ENCODE measurements at regions not wholly inside any gene's neighbourhood (a gene's known extent, or its start where the extent isn't known, plus 50 kb on each side); places are given as distances from the start of the nearest gene placed in this dataset.

- Mint-ChIP-seq H3K27ac (no peak overlapping the region), H3K27me3 (peaks cover 77% of the 10 kb centered on the region), H3K9me3 (ENCODE audit: insufficient read depth) (no peaks in the 10 kb centered on the region), H3K4me3 (no peak overlapping the region), H3K4me1 (peaks cover 8% of the 10 kb centered on the region)
- no peak overlapping the region for H3K4me3 ChIP-seq (ENCODE audit: control extremely low read depth in 1 of 5, extremely low read depth in 1 of 5, insufficient read depth in 1 of 5, low read depth in 2 of 5, low read length in 4 of 5)
- H3K9me3 ChIP-seq (ENCODE audit: control extremely low read depth in 1 of 3, control insufficient read depth in 2 of 3, insufficient read depth in 1 of 3, low read length in 2 of 3), result no peaks in the 10 kb centered on the region
- H3K36me3 ChIP-seq (replicated peaks in 1 of 2; ENCODE audit: control extremely low read depth in 1 of 2, control insufficient read depth in 1 of 2, extremely low read depth in 1 of 2, insufficient read depth in 2 of 2, low read length in 1 of 2), result no peaks in the 10 kb centered on the region
- POLR2A ChIA-PET, result no interaction called here
- CTCF ChIA-PET, result no interaction called here
- no peak overlapping the region for H3K27ac ChIP-seq (ENCODE audit: low read length in 2 of 2)
- H3K79me2 ChIP-seq (ENCODE audit: control insufficient read depth, insufficient read depth, low read length), result no peaks in the 10 kb centered on the region
- peaks cover 0 to 41% (median 25%) of the 10 kb centered on the region in 4 experiments for H3K27me3 ChIP-seq (replicated peaks in 1 of 4; ENCODE audit: control extremely low read depth in 1 of 4, control insufficient read depth in 3 of 4, insufficient read depth in 4 of 4, low read length in 3 of 4)
- H3K4me1 ChIP-seq (ENCODE audit: control insufficient read depth in 2 of 2, insufficient read depth in 2 of 2, low read length in 2 of 2), result peaks cover 6 to 8% of the 10 kb centered on the region in 2 donors
- DNase-seq (no peak), ATAC-seq (ENCODE audit: low read depth) (no peak)
- H3K4me2 ChIP-seq (replicated peaks; ENCODE audit: low read depth, low read length, poor library complexity, severe bottlenecking), result no peak overlapping the region
- WGBS (ENCODE audit: insufficient coverage), result no CpG with 5 or more reads among the region's 3 CpGs
- intact Hi-C loops (cut with micrococcal nuclease), result no loop called here
- no peak overlapping the region for H2AFZ ChIP-seq (ENCODE audit: insufficient read depth, low read depth, low read length, poor library complexity, severe bottlenecking)
- no peak overlapping the region for H3K9ac ChIP-seq (ENCODE audit: low read length)
- H4K20me1 ChIP-seq (ENCODE audit: control insufficient read depth, insufficient read depth, low read length, poor library complexity, severe bottlenecking), result no peaks in the 10 kb centered on the region
- TF ChIP-seq, protein P1, sequence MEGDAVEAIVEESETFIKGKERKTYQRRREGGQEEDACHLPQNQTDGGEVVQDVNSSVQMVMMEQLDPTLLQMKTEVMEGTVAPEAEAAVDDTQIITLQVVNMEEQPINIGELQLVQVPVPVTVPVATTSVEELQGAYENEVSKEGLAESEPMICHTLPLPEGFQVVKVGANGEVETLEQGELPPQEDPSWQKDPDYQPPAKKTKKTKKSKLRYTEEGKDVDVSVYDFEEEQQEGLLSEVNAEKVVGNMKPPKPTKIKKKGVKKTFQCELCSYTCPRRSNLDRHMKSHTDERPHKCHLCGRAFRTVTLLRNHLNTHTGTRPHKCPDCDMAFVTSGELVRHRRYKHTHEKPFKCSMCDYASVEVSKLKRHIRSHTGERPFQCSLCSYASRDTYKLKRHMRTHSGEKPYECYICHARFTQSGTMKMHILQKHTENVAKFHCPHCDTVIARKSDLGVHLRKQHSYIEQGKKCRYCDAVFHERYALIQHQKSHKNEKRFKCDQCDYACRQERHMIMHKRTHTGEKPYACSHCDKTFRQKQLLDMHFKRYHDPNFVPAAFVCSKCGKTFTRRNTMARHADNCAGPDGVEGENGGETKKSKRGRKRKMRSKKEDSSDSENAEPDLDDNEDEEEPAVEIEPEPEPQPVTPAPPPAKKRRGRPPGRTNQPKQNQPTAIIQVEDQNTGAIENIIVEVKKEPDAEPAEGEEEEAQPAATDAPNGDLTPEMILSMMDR (IDR thresholded peaks at IDR 0.05), result no peak
- no peak for TF ChIP-seq EZH2 (IDR thresholded peaks at IDR 0.05; ENCODE audit: borderline replicate concordance, insufficient read depth, low read depth, low read length, poor library complexity, severe bottlenecking)
Measured at GRCh38 chr9:33677961-33678360, 117.4 kb upstream of the PRSS3 start.

- ATAC-seq (ENCODE audit: low read depth) (no peak), DNase-seq (no peak)
- no peak overlapping the region for H3K27ac Mint-ChIP-seq
- WGBS (ENCODE audit: insufficient coverage), result 100% methylated on average over 1 of the region's 3 CpGs
- no peak overlapping the region for H3K4me3 ChIP-seq (ENCODE audit: control extremely low read depth in 1 of 5, extremely low read depth in 1 of 5, insufficient read depth in 1 of 5, low read depth in 2 of 5, low read length in 4 of 5)
- H3K4me2 ChIP-seq (replicated peaks; ENCODE audit: low read depth, low read length, poor library complexity, severe bottlenecking), result no peak overlapping the region
- no peak overlapping the region for H2AFZ ChIP-seq (ENCODE audit: insufficient read depth, low read depth, low read length, poor library complexity, severe bottlenecking)
- ChIA-PET CTCF (interaction anchor here (1.0 kb wide), 1 partner anchor 20 kb away, joined by 3 read pairs; no protein-coding TSS in a partner anchor), POLR2A (no interaction called here)
- no peaks in the 10 kb centered on the region for H3K4me1 Mint-ChIP-seq
- intact Hi-C loops (cut with micrococcal nuclease), result no loop called here
- H4K20me1 ChIP-seq (ENCODE audit: control insufficient read depth, insufficient read depth, low read length, poor library complexity, severe bottlenecking), result no peaks in the 10 kb centered on the region
- no peaks in the 10 kb centered on the region for H3K4me1 ChIP-seq (ENCODE audit: control insufficient read depth in 2 of 2, insufficient read depth in 2 of 2, low read length in 2 of 2)
- H3K27ac ChIP-seq (ENCODE audit: low read length in 2 of 2), result no peak overlapping the region
- no peak for TF ChIP-seq EZH2 (IDR thresholded peaks at IDR 0.05; ENCODE audit: borderline replicate concordance, insufficient read depth, low read depth, low read length, poor library complexity, severe bottlenecking)
- TF ChIP-seq, protein P1 (IDR thresholded peaks at IDR 0.05), result no peak
- H3K4me3 Mint-ChIP-seq, result no peak overlapping the region
- peaks cover 0 to 29% (median 16%) of the 10 kb centered on the region in 4 experiments for H3K27me3 ChIP-seq (replicated peaks in 1 of 4; ENCODE audit: control extremely low read depth in 1 of 4, control insufficient read depth in 3 of 4, insufficient read depth in 4 of 4, low read length in 3 of 4)
- H3K9me3 ChIP-seq (ENCODE audit: control extremely low read depth in 1 of 3, control insufficient read depth in 2 of 3, insufficient read depth in 1 of 3, low read length in 2 of 3), result no peaks in the 10 kb centered on the region
- peaks cover 71% of the 10 kb centered on the region for H3K27me3 Mint-ChIP-seq
- H3K79me2 ChIP-seq (ENCODE audit: control insufficient read depth, insufficient read depth, low read length), result no peaks in the 10 kb centered on the region
- H3K9ac ChIP-seq (ENCODE audit: low read length), result no peak overlapping the region
- H3K36me3 ChIP-seq (replicated peaks in 1 of 2; ENCODE audit: control extremely low read depth in 1 of 2, control insufficient read depth in 1 of 2, extremely low read depth in 1 of 2, insufficient read depth in 2 of 2, low read length in 1 of 2), result no peaks in the 10 kb centered on the region
- H3K9me3 Mint-ChIP-seq (ENCODE audit: insufficient read depth), result no peaks in the 10 kb centered on the region
Measured at GRCh38 chr9:33682551-33682950, 112.8 kb upstream of the PRSS3 start.

Data from B cell (primary cell).